ENCODE measurements at regions not wholly inside any gene's neighbourhood (a gene's known extent, or its start where the extent isn't known, plus 50 kb on each side); places are given as distances from the start of the nearest gene placed in this dataset.

DNA sequence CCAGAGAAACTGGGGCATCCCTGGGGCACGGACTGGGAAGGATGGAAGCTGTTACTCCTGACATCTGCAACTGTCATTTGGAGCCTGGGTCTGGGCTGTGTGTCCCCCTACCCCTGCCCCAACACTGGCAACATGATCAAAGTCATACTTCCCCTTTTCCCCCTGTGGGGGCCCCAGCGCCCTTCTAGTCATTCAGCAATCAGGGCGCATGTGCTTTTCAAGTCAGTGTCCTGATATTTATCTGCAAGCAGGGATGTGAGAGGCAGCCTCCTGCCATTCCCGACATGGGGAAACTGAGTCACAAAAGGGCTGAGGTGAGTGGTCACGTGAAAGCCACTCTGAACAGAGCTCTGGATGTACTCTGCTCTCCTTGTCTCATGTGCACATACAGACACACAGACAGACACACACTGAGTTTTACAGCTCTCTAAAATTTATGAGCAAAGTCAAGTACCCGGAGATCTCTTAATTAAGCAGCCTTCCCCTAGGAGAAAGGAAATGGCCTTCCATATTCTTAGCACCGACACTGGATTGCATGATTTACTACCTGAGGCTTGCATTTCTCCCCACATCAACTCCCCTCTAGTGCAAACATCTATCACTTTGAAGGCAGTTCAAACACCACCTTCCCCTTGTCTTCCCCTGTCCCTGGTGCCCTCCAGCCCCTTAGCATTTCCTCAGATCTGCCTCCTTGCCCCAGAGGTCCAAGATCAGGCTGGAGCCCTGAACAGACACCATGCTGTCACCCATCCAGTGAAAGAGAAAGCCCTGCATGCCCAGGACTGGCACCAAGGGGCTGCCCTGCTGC is 170.7 kb downstream of the CDC5L start:
- 45 to 64% methylated on average over 5 of the region's 7 CpGs for WGBS, 2 donors
- Histone ChIP-seq H3K36me3 (no peaks in the 10 kb centered on the region), H3K4me3 (no peak overlapping the region), H3K27ac (peak overlapping the region in 2 of 4 donors; percentile 60 to 64), H3K4me1 (peaks cover 0 to 35% (median 14%) of the 10 kb centered on the region in 3 donors), H3K9me3 (no peaks in the 10 kb centered on the region), H3K27me3 (peaks cover 0 to 16% (median 0%) of the 10 kb centered on the region in 4 donors)
- no peak for DNase-seq
- TF ChIP-seq, protein P1, sequence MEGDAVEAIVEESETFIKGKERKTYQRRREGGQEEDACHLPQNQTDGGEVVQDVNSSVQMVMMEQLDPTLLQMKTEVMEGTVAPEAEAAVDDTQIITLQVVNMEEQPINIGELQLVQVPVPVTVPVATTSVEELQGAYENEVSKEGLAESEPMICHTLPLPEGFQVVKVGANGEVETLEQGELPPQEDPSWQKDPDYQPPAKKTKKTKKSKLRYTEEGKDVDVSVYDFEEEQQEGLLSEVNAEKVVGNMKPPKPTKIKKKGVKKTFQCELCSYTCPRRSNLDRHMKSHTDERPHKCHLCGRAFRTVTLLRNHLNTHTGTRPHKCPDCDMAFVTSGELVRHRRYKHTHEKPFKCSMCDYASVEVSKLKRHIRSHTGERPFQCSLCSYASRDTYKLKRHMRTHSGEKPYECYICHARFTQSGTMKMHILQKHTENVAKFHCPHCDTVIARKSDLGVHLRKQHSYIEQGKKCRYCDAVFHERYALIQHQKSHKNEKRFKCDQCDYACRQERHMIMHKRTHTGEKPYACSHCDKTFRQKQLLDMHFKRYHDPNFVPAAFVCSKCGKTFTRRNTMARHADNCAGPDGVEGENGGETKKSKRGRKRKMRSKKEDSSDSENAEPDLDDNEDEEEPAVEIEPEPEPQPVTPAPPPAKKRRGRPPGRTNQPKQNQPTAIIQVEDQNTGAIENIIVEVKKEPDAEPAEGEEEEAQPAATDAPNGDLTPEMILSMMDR (IDR thresholded peaks at IDR 0.05), result no peak
- no peak for TF ChIP-seq POLR2A (IDR thresholded peaks at IDR 0.05)
- intact Hi-C loops (cut with DNase I), result no loop called here

DNA sequence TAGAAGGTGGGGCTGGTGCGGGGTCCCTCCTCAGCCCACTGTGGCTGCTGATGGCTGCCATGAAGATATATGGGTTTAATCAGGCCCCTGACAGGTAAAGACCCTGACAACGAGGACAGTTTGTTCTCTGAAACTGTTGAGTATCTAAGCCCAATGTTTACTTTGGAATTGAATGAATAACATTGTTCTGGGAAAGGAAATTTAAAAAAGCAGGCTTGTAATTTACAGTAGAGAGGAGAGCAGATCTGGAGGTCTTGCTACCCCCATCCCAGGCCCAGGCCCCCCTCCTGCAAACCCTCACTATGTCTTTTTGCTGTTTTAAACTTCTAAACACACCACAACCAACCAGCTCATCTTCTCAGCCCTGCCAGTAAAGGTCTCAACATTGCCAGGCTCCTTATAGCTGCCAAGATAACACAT is 171.3 kb downstream of the CDC5L start:
- no peak overlapping the region for H3K4me3 ChIP-seq
- peaks cover 0 to 16% (median 0%) of the 10 kb centered on the region in 4 donors for H3K27me3 ChIP-seq
- peaks cover 0 to 41% (median 14%) of the 10 kb centered on the region in 3 donors for H3K4me1 ChIP-seq
- TF ChIP-seq POLR2A (IDR thresholded peaks at IDR 0.05), result no peak
- TF ChIP-seq, protein P1 (IDR thresholded peaks at IDR 0.05), result no peak
- intact Hi-C loops (cut with DNase I), result no loop called here
- peak overlapping the region in 2 of 4 donors; percentile 60 to 64 for H3K27ac ChIP-seq
- no peaks in the 10 kb centered on the region for H3K9me3 ChIP-seq
- H3K36me3 ChIP-seq, result no peaks in the 10 kb centered on the region
- WGBS, 2 donors, result 0 to 8% methylated on average over 2 of the region's 2 CpGs
- no peak for DNase-seq

DNA sequence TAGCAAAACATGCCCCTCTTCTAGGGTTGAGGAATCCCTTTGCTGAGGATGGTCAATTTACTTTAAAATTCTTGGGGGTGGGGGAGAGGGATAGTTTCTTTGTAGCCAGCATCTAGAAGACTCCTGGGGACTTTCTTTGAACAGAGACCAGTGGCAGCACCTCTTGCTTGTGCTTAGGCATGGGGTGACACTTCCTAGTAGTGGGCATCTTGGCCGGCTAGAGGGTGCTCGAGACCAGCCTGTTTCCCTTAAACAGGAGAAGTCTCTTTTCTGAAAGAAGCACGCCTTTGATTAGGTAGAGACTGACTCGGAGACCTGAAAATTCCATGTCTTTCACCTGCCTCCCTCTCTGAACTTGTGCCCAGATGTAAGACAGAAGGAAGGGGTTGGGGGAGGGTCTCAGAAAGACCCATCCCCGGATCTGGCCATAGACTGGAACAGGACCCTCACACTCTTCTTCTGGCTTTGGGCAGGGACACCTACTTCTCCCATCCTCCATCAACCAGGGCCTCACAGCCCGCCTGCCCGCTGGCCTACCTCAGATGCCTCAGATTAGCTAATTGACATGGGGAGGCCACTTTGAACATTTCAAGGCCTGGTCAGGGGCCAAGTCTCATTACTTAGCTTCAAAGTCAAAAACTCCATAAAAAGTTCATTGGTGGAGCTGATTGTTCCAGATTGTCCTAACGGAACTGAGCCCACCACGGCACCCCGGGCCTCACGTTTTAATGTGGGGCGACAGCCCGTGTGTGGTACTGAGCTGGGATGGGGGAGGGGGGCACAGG is 172.2 kb downstream of the CDC5L start:
- no peak for DNase-seq
- Histone ChIP-seq H3K27ac (peak overlapping the region in 2 of 4 donors; percentile 11 to 51), H3K4me3 (no peak overlapping the region), H3K4me1 (peaks cover 0 to 41% (median 14%) of the 10 kb centered on the region in 3 donors), H3K36me3 (no peaks in the 10 kb centered on the region), H3K9me3 (no peaks in the 10 kb centered on the region), H3K27me3 (peaks cover 0 to 16% (median 0%) of the 10 kb centered on the region in 4 donors)
- intact Hi-C loops (cut with DNase I), result no loop called here
- TF ChIP-seq, protein P1 (IDR thresholded peaks at IDR 0.05), result no peak
- no peak for TF ChIP-seq POLR2A (IDR thresholded peaks at IDR 0.05)
- WGBS, 2 donors, result 84 to 90% methylated on average over 11 to 13 of the region's 13 CpGs

DNA sequence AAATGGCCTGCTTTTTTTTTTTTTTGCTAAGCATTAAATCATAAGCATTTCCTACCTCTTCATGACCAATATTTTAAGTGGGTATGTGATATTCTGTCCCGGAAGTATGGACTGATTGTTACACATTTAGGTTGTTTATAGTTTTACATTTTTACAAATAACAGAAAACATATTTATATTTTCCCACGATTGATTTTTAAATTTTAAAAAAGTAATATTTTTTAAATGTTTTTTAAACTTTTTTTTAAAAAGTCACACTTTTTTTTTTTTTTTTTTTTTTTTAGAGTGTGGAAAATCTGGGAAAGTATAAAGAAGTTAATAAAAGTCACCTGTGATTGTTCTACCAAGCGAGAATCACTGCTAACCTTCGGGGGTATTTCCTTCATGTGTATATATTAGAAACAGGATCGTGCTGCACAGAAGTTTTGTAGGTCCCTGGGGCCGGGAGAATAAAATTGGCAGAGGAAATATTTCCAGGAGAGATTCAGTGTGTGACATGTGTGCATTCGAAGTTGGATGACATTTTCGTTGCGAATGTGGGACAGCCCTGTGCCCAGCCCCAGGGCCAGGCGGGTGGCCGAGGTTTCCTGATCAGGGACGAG is 173.1 kb downstream of the CDC5L start:
- Histone ChIP-seq H3K27ac (no peak overlapping the region), H3K27me3 (peaks cover 0 to 16% (median 0%) of the 10 kb centered on the region in 4 donors), H3K4me3 (no peak overlapping the region), H3K36me3 (no peaks in the 10 kb centered on the region), H3K9me3 (no peaks in the 10 kb centered on the region), H3K4me1 (peaks cover 0 to 41% (median 14%) of the 10 kb centered on the region in 3 donors)
- no peak for DNase-seq
- 72 to 77% methylated on average over 12 of the region's 12 CpGs for WGBS, 2 donors
- intact Hi-C loops (cut with DNase I), result no loop called here
- TF ChIP-seq, protein P1 (IDR thresholded peaks at IDR 0.05), result no peak
